OCI-LY3 (cell line): ENCODE measurements at regions not wholly inside any gene's neighbourhood (a gene's known extent, or its start where the extent isn't known, plus 50 kb on each side); places are given as distances from the start of the nearest gene placed in this dataset.

ENCODE experiments used
- H2AFZ ChIP-seq: fragments of 200-600, 300-600 bp; shearing (Covaris generic); 2 replicates; pipeline ENCODE4 v1.6.0; 2014; ENCODE audit warnings: antibody characterized with exemption, low read depth, low read length
- H3K27ac ChIP-seq: fragments of 200-600, 300-600 bp; sonication (generic); 2 replicates; pipeline ENCODE4 v1.5.1; 2014; ENCODE audit warnings: mild to moderate bottlenecking, low read length, moderate library complexity, mixed read lengths
- H3K27me3 ChIP-seq: fragments of 200-600, 300-600 bp; sonication (generic); 2 replicates; pipeline ENCODE4 v1.6.1; 2014; ENCODE audit warnings: low read depth, low read length, mixed read lengths
- H3K36me3 ChIP-seq: fragments of 200-600, 300-600 bp; sonication (generic); replicated peaks from 2 replicates; pipeline ENCODE3; 2014; ENCODE audit warnings: low read depth, low read length, mixed read lengths
- H3K4me1 ChIP-seq: fragments of 300-600, 200-600 bp; sonication (generic); 2 replicates; pipeline ENCODE4 v1.6.1; 2014; ENCODE audit warnings: low read length, mixed read lengths
- H3K4me2 ChIP-seq: fragments of 200-600, 300-600 bp; sonication (generic); 2 replicates; pipeline ENCODE4 v1.6.1; 2014; ENCODE audit warnings: low read length, mixed read lengths
- H3K4me3 ChIP-seq: fragments of 300-600, 200-600 bp; sonication (generic); 2 replicates; pipeline ENCODE4 v1.5.1; 2014; ENCODE audit warnings: antibody characterized with exemption, mild to moderate bottlenecking, low read length, moderate library complexity
- H3K79me2 ChIP-seq: fragments of 300-600, 200-600 bp; shearing (Covaris generic); 2 replicates; pipeline ENCODE4 v1.6.1; 2014; ENCODE audit warnings: mild to moderate bottlenecking, low read length, mixed read lengths
- H3K9ac ChIP-seq: fragments of 300-600, 200-600 bp; shearing (Covaris generic); 2 replicates; pipeline ENCODE4 v1.6.0; 2014; ENCODE audit warnings: mild to moderate bottlenecking, low read length, moderate library complexity
- H3K9me3 ChIP-seq: fragments of 200-600, 300-600 bp; shearing (Covaris generic); 2 replicates; pipeline ENCODE4 v1.6.1; 2014; ENCODE audit warnings: low read length, mixed read lengths; ENCODE audit not compliant: insufficient read depth
- H4K20me1 ChIP-seq: fragments of 200-600, 300-600 bp; sonication (generic); 2 replicates; pipeline ENCODE4 v1.6.1; 2016; ENCODE audit warnings: low read length, mixed read lengths; ENCODE audit not compliant: insufficient read depth
- EZH2phosphoT487 ChIP-seq: fragments of 200-600 bp; shearing (Covaris generic); IDR thresholded peaks from 2 replicates; pipeline ENCODE4 v1.6.1; 2018; ENCODE audit warnings: antibody characterized with exemption, mixed run types, low read depth
- TF ChIP-seq, protein P1 (sequence below): fragments of 200-600, 300-600 bp; sonication (generic); IDR thresholded peaks from 2 replicates; pipeline ENCODE4 v1.5.1; 2014; ENCODE audit warnings: antibody characterized with exemption, low read length, low read depth

DNA sequence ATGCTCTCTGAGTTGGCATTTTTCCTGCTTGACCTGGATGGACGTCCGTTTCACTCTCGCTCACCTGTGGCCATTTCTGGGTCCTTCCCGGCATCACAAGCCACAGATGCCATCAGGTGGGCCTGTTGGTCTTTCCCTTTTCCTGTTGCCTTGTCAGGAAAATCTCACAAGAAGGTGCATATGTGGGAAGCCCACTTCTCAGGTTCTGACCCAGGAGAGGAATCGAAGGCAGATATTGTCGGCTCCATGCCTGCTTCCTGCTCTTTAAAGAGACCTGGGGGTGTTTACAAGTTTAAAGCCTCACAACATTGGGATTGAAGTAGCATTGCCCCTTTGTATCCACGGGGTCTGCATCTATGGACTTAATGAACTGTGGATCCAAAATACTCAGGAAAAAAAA lies 357.9 kb downstream of the RPS24 start:
- Histone ChIP-seq H3K4me1 (no peaks in the 10 kb centered on the region), H3K27ac (no peak overlapping the region), H3K79me2 (no peaks in the 10 kb centered on the region), H3K27me3 (no peaks in the 10 kb centered on the region; the same call in 1 of the 2 replicates), H4K20me1 (no peaks in the 10 kb centered on the region), H3K9me3 (no peaks in the 10 kb centered on the region), H3K9ac (no peak overlapping the region), H3K4me3 (no peak overlapping the region), H3K4me2 (no peak overlapping the region), H2AFZ (no peak overlapping the region), H3K36me3 (no peaks in the 10 kb centered on the region)
- TF ChIP-seq, protein P1, sequence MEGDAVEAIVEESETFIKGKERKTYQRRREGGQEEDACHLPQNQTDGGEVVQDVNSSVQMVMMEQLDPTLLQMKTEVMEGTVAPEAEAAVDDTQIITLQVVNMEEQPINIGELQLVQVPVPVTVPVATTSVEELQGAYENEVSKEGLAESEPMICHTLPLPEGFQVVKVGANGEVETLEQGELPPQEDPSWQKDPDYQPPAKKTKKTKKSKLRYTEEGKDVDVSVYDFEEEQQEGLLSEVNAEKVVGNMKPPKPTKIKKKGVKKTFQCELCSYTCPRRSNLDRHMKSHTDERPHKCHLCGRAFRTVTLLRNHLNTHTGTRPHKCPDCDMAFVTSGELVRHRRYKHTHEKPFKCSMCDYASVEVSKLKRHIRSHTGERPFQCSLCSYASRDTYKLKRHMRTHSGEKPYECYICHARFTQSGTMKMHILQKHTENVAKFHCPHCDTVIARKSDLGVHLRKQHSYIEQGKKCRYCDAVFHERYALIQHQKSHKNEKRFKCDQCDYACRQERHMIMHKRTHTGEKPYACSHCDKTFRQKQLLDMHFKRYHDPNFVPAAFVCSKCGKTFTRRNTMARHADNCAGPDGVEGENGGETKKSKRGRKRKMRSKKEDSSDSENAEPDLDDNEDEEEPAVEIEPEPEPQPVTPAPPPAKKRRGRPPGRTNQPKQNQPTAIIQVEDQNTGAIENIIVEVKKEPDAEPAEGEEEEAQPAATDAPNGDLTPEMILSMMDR: no peak
- TF ChIP-seq EZH2phosphoT487: no peak

DNA sequence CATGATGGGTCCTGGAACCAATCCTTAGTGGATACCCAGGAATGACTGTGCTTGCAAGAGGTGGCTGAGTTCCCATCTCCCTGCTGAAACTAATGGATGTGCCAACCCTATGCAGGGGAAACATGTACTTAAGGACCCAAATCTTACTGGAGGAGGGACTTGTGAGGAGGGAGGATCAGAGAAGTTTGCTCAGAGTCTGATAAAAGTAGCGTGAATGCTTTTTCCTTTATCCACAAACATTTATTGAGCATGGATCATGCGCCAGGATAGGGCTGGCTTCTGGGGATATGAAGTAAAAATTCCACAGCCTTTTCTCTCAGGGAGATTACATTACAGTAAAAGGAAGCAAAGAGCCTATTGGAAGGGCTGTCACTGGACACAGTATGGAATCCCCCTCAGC lies 358.5 kb downstream of the RPS24 start:
- H3K36me3 ChIP-seq: no peaks in the 10 kb centered on the region
- no peaks in the 10 kb centered on the region for H3K9me3 ChIP-seq
- no peak overlapping the region for H3K4me2 ChIP-seq
- no peaks in the 10 kb centered on the region; the same call in 1 of the 2 replicates for H3K27me3 ChIP-seq
- H4K20me1 ChIP-seq: no peaks in the 10 kb centered on the region
- H2AFZ ChIP-seq: no peak overlapping the region
- no peak overlapping the region for H3K27ac ChIP-seq
- H3K9ac ChIP-seq: no peak overlapping the region
- no peaks in the 10 kb centered on the region for H3K4me1 ChIP-seq
- H3K79me2 ChIP-seq: no peaks in the 10 kb centered on the region
- H3K4me3 ChIP-seq: no peak overlapping the region
- no peak for TF ChIP-seq EZH2phosphoT487
- TF ChIP-seq, protein P1: no peak

DNA sequence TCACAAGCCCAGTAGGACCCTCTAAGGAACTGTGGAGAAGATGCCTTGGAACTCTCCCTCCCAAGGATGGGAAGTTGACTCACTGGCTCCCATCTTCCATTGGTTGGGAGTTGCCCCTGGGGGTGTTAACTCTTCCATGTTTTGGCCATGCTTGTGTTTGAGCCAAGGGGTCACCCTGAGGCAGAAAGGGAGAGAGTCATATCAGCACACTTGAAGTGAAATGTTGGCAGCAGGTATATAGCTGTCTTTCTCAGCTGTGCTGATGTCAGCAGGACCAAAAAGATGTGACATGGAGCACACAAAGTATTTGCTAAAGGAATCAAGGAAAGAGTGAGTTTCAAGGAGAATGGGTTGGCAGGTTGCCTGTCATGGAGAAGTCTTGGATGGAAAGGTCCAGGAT lies 359.4 kb downstream of the RPS24 start:
- Histone ChIP-seq H3K4me2 (no peak overlapping the region), H3K4me3 (no peak overlapping the region), H3K4me1 (no peaks in the 10 kb centered on the region), H3K27me3 (no peaks in the 10 kb centered on the region; the same call in 1 of the 2 replicates), H4K20me1 (no peaks in the 10 kb centered on the region), H2AFZ (no peak overlapping the region), H3K9ac (no peak overlapping the region), H3K27ac (no peak overlapping the region), H3K79me2 (no peaks in the 10 kb centered on the region), H3K36me3 (no peaks in the 10 kb centered on the region), H3K9me3 (no peaks in the 10 kb centered on the region)
- TF ChIP-seq, protein P1: no peak
- no peak for TF ChIP-seq EZH2phosphoT487

DNA sequence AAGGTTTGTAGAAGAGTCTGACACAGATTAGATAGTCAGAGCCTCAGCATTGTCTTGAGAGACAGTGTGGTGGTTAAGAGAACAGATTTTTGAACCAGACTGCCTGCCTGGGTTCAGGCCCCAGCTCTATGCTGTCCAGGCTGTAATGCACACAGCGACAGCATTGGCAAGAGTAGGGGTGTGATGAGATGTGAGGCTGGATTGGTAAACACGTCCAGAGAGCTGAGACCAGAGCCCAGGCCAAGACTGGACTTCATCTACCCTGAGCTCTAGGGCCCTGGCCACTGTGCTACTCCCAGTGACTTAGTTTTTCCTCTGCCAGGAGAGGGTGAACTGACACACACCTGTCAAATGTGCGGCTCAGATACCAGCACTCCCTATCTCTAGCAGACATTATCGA lies 360.4 kb downstream of the RPS24 start:
- Histone ChIP-seq H3K27me3 (no peaks in the 10 kb centered on the region), H3K4me1 (no peaks in the 10 kb centered on the region), H3K9me3 (no peaks in the 10 kb centered on the region), H3K4me3 (no peak overlapping the region), H3K9ac (no peak overlapping the region), H3K79me2 (no peaks in the 10 kb centered on the region), H3K27ac (no peak overlapping the region), H3K36me3 (no peaks in the 10 kb centered on the region), H2AFZ (no peak overlapping the region), H4K20me1 (no peaks in the 10 kb centered on the region), H3K4me2 (no peak overlapping the region)
- no peak for TF ChIP-seq EZH2phosphoT487
- TF ChIP-seq, protein P1: no peak
